H9 (cell line): ENCODE measurements at regions not wholly inside any gene's neighbourhood (a gene's known extent, or its start where the extent isn't known, plus 50 kb on each side); places are given as distances from the start of the nearest gene placed in this dataset.

Experiments used
- DNase-seq: peaks from one replicate; pipeline ENCODE4 v3.0.0-alpha.2; 2017
- H2AFZ ChIP-seq: one replicate; pipeline ENCODE4 v1.6.1; 2013; ENCODE audit warnings: mild to moderate bottlenecking, low read length, control low read depth, moderate library complexity
- H2AK5ac ChIP-seq: 2 replicates; pipeline ENCODE4 v1.6.1; 2013; ENCODE audit warnings: low read length, control low read depth, mixed read lengths; ENCODE audit not compliant: insufficient read length
- H2BK120ac ChIP-seq: one replicate; pipeline ENCODE4 v1.6.1; 2013; ENCODE audit warnings: low read depth, mild to moderate bottlenecking, low read length, control low read depth, inconsistent platforms; ENCODE audit not compliant: poor library complexity, severe bottlenecking
- H2BK12ac ChIP-seq: 2 replicates; pipeline ENCODE4 v1.6.1; 2013; ENCODE audit warnings: low read length, control low read depth, mixed read lengths, low read depth; ENCODE audit not compliant: insufficient read length
- H2BK15ac ChIP-seq: 2 replicates; pipeline ENCODE4 v1.6.1; 2013; ENCODE audit warnings: low read depth, low read length, control low read depth
- H2BK20ac ChIP-seq: one replicate; pipeline ENCODE4 v1.6.1; 2013; ENCODE audit warnings: low read depth, mild to moderate bottlenecking, low read length, control low read depth, inconsistent platforms; ENCODE audit not compliant: poor library complexity, severe bottlenecking
- H2BK5ac ChIP-seq: 2 replicates; pipeline ENCODE4 v1.6.1; 2013; ENCODE audit warnings: low read length, control low read depth, mixed read lengths; ENCODE audit not compliant: insufficient read length
- H3K14ac ChIP-seq: 2 replicates; pipeline ENCODE4 v1.6.1; 2013; ENCODE audit warnings: low read length, control low read depth; ENCODE audit not compliant: insufficient read depth
- H3K18ac ChIP-seq: 2 replicates; pipeline ENCODE4 v1.6.1; 2013; ENCODE audit warnings: low read depth, mild to moderate bottlenecking, mixed read lengths, low read length, control low read depth; ENCODE audit not compliant: insufficient read length
- H3K23ac ChIP-seq: 2 replicates; pipeline ENCODE4 v1.6.1; 2013; ENCODE audit warnings: low read length, control low read depth, mixed read lengths, low read depth; ENCODE audit not compliant: insufficient read length
- H3K23me2 ChIP-seq: 2 replicates; pipeline ENCODE4 v1.6.1; 2013; ENCODE audit warnings: low read depth, mild to moderate bottlenecking, mixed read lengths, low read length, control low read depth; ENCODE audit not compliant: insufficient read length, poor library complexity, severe bottlenecking
- H3K27ac ChIP-seq: 2 replicates; pipeline ENCODE4 v1.5.1; 2013; ENCODE audit warnings: low read length, control low read depth, mixed read lengths, low read depth; ENCODE audit not compliant: insufficient read length
- H3K27me3 ChIP-seq: 2 replicates; pipeline ENCODE4 v1.6.1; 2013; ENCODE audit warnings: low read length, control low read depth, inconsistent platforms; ENCODE audit not compliant: insufficient read depth
- H3K4ac ChIP-seq: 2 replicates; pipeline ENCODE4 v1.6.1; 2013; ENCODE audit warnings: low read depth, mild to moderate bottlenecking, control low read depth, inconsistent platforms, low read length, moderate library complexity
- H3K4me1 ChIP-seq: 2 replicates; pipeline ENCODE4 v1.6.1; 2013; ENCODE audit warnings: low read length, control low read depth, inconsistent platforms; ENCODE audit not compliant: insufficient read depth
- H3K4me2 ChIP-seq: 2 replicates; pipeline ENCODE4 v1.6.1; 2013; ENCODE audit warnings: low read length, control low read depth, mixed read lengths; ENCODE audit not compliant: insufficient read length, insufficient read depth
- H3K56ac ChIP-seq: 2 replicates; pipeline ENCODE4 v1.6.1; 2013; ENCODE audit warnings: low read depth, mild to moderate bottlenecking, mixed read lengths, low read length, control low read depth; ENCODE audit not compliant: insufficient read length
- H3K79me1 ChIP-seq: 2 replicates; pipeline ENCODE4 v1.6.1; 2013; ENCODE audit warnings: low read depth, mild to moderate bottlenecking, moderate library complexity, low read length, control low read depth, inconsistent platforms; ENCODE audit not compliant: insufficient read depth, poor library complexity, severe bottlenecking
- H3K79me2 ChIP-seq: 2 replicates; pipeline ENCODE4 v1.6.1; 2013; ENCODE audit warnings: low read length, control low read depth, inconsistent platforms; ENCODE audit not compliant: insufficient read depth
- H3K9ac ChIP-seq: 2 replicates; pipeline ENCODE4 v1.6.1; 2013; ENCODE audit warnings: low read length, control low read depth, mixed read lengths; ENCODE audit not compliant: insufficient read length; ENCODE audit errors: extremely low read depth
- H3K9me3 ChIP-seq: one replicate; pipeline ENCODE4 v1.6.1; 2013; ENCODE audit warnings: low read depth, low read length, inconsistent platforms; ENCODE audit not compliant: control insufficient read depth
- H3T11ph ChIP-seq: one replicate; pipeline ENCODE4 v1.6.1; 2013; ENCODE audit warnings: mild to moderate bottlenecking, low read length, control low read depth, inconsistent platforms
- H4K20me1 ChIP-seq: one replicate; pipeline ENCODE4 v1.6.1; 2013; ENCODE audit not compliant: control insufficient read depth, insufficient read length, insufficient read depth
- H4K5ac ChIP-seq: 2 replicates; pipeline ENCODE4 v1.6.1; 2013; ENCODE audit warnings: low read depth, mild to moderate bottlenecking, mixed read lengths, low read length, control low read depth; ENCODE audit not compliant: insufficient read length
- H4K8ac ChIP-seq: replicated peaks from 2 replicates; pipeline ENCODE4 v1.6.1; 2013; ENCODE audit warnings: low read length, control low read depth, mixed read lengths, low read depth; ENCODE audit not compliant: insufficient read length
- H4K91ac ChIP-seq: 2 replicates; pipeline ENCODE4 v1.6.1; 2013; ENCODE audit warnings: low read depth, mild to moderate bottlenecking, moderate library complexity, mixed read lengths, low read length, control low read depth; ENCODE audit not compliant: insufficient read length
- H3K27ac Mint-ChIP-seq, 3 experiments: 2 replicates in 2 of 3; 3 replicates in 1 of 3; pipeline ENCODE4 v1.8.0; 2020 to 2021; ENCODE audit warnings: mixed read lengths in 3 of 3, mild to moderate bottlenecking in 1 of 3, moderate library complexity in 1 of 3
- H3K27me3 Mint-ChIP-seq: 2 replicates; pipeline ENCODE4 v1.8.0; 2021; ENCODE audit warnings: low read depth, mild to moderate bottlenecking, moderate library complexity, mixed read lengths
- H3K36me3 Mint-ChIP-seq, 3 experiments: 2 replicates in 2 of 3; 3 replicates in 1 of 3; pipeline ENCODE4 v1.8.0; 2020 to 2021; ENCODE audit warnings: low read depth in 3 of 3, mixed read lengths in 3 of 3; ENCODE audit not compliant: insufficient read depth in 1 of 3
- H3K4me1 Mint-ChIP-seq, 2 experiments: 2 replicates each; pipeline ENCODE4 v1.8.0; 2020; ENCODE audit warnings: mixed read lengths in 2 of 2
- H3K4me3 Mint-ChIP-seq, 2 experiments: 2 replicates in 1 of 2; 3 replicates in 1 of 2; pipeline ENCODE4 v1.8.0; 2020 to 2021; ENCODE audit warnings: mild to moderate bottlenecking in 2 of 2, mixed read lengths in 2 of 2, moderate library complexity in 1 of 2
- H3K9me3 Mint-ChIP-seq, 2 experiments: 2 replicates in 1 of 2; 3 replicates in 1 of 2; pipeline ENCODE4 v1.8.0; 2020; ENCODE audit warnings: mild to moderate bottlenecking in 2 of 2, mixed read lengths in 2 of 2, moderate library complexity in 1 of 2
- WGBS: extraction: QIAGEN DNeasy Blood & Tissue Kit; methylation state at CpG from one replicate; pipeline ENCODE4 v1.1.7; 2013; ENCODE audit warnings: missing lambda C conversion rate, low lambda C conversion rate, mixed read lengths; ENCODE audit not compliant: insufficient read length; ENCODE audit errors: extremely low coverage; 5-methylcytosine and 5-hydroxymethylcytosine counted together
- TF ChIP-seq, protein P1 (sequence below): fragments of 200-600 bp; sonication (generic); conservative IDR thresholded peaks from 3 replicates; pipeline ENCODE4 v1.8.0; 2021; ENCODE audit warnings: antibody characterized with exemption, mild to moderate bottlenecking

DNA sequence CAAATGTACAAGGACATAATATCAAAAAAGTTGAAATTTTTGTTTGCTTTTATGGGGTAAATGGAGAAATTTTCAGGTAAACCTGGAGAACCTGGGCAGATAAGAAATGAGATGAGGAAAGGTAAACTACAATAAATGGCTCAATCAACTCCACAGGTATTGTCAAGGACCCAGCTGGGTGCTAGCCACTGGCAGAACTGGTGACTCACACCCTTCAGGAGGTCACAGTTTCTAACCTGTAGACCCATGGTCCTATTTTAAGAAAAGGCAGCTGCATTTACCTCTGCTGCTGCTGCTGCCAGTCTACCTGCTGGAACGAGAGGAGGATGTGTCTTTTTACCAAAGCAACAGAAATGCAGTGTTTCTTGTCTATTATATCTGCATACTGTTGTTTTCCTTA is 226.6 kb downstream of the ALG10B start:
- Histone ChIP-seq H4K8ac (no peak overlapping the region), H3K14ac (no peak overlapping the region; the same call in 1 of the 2 replicates), H2BK20ac (no peak overlapping the region), H4K5ac (no peak overlapping the region), H3K27ac (no peak overlapping the region), H3K4ac (no peak overlapping the region), H3K9ac (no peak overlapping the region), H3K79me1 (no peaks in the 10 kb centered on the region), H3K18ac (no peak overlapping the region), H2BK120ac (no peak overlapping the region), H3K27me3 (no peaks in the 10 kb centered on the region), H3K9me3 (no peaks in the 10 kb centered on the region), H3K56ac (no peak overlapping the region), H3K23me2 (no peaks in the 10 kb centered on the region), H3T11ph (no peak overlapping the region), H3K23ac (no peak overlapping the region), H3K4me1 (0 out of 2 replicates have a peak, but pooled peaks cover 3% of the 10 kb centered on the region), H4K20me1 (no peaks in the 10 kb centered on the region), H4K91ac (no peak overlapping the region), H3K79me2 (no peaks in the 10 kb centered on the region), H2AFZ (no peak overlapping the region), H2AK5ac (no peak overlapping the region), H3K4me2 (no peak overlapping the region), H2BK15ac (no peak overlapping the region), H2BK12ac (no peak overlapping the region), H2BK5ac (no peak overlapping the region)
- H3K4me1 Mint-ChIP-seq, result peaks cover 30 to 36% of the 10 kb centered on the region in 2 experiments
- DNase-seq, result no peak
- no peak overlapping the region; a peak in 1 of 7 replicates for H3K27ac Mint-ChIP-seq
- no CpG with 5 or more reads among the region's 1 CpG for WGBS
- TF ChIP-seq, protein P1, sequence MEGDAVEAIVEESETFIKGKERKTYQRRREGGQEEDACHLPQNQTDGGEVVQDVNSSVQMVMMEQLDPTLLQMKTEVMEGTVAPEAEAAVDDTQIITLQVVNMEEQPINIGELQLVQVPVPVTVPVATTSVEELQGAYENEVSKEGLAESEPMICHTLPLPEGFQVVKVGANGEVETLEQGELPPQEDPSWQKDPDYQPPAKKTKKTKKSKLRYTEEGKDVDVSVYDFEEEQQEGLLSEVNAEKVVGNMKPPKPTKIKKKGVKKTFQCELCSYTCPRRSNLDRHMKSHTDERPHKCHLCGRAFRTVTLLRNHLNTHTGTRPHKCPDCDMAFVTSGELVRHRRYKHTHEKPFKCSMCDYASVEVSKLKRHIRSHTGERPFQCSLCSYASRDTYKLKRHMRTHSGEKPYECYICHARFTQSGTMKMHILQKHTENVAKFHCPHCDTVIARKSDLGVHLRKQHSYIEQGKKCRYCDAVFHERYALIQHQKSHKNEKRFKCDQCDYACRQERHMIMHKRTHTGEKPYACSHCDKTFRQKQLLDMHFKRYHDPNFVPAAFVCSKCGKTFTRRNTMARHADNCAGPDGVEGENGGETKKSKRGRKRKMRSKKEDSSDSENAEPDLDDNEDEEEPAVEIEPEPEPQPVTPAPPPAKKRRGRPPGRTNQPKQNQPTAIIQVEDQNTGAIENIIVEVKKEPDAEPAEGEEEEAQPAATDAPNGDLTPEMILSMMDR, result no peak
- H3K27me3 Mint-ChIP-seq, result no peaks in the 10 kb centered on the region
- no peak overlapping the region for H3K4me3 Mint-ChIP-seq
- peaks cover 0 to 3% of the 10 kb centered on the region in 2 experiments; a peak in 3 of 5 replicates for H3K9me3 Mint-ChIP-seq
- H3K36me3 Mint-ChIP-seq, result peaks cover 0 to 5% (median under 1%) of the 10 kb centered on the region in 3 experiments; a peak in 3 of 7 replicates
